H1 (cell line): ENCODE measurements at regions not wholly inside any gene's neighbourhood (a gene's known extent, or its start where the extent isn't known, plus 50 kb on each side); places are given as distances from the start of the nearest gene placed in this dataset.

Experiments
- CTCF ChIA-PET: fragments of 300-600 bp; sonication (Branson Sonifier 250); formaldehyde crosslinking; loops from one replicate; lab custom pipeline; 2021; ENCODE audit not compliant: partially characterized antibody; lab: Charles Lee
- POLR2A ChIA-PET: fragments of 300-600 bp; sonication (Branson Sonifier 250); formaldehyde crosslinking; loops from one replicate; lab custom pipeline; 2021; ENCODE audit warnings: inconsistent platforms; ENCODE audit not compliant: partially characterized antibody; lab: Charles Lee
- DNase-seq, 2 experiments: peaks; one replicate each; pipeline versions ENCODE4 v3.0.0 to v3.0.0-alpha.2; 2010 to 2022; ENCODE audit warnings: low spot score in 2 of 2, low read depth in 1 of 2, mixed read lengths in 1 of 2
- FAIRE-seq: peaks from 2 replicates; lab custom pipeline; 2011; peaks lifted over from hg19 to GRCh38; lab: Jason Lieb, UNC
- H2AFZ ChIP-seq: 2 replicates; pipeline ENCODE4 v1.8.1; 2012; ENCODE audit warnings: low read length, inconsistent platforms
- H2AK5ac ChIP-seq: 2 replicates; pipeline ENCODE4 v1.6.1; 2013; ENCODE audit warnings: low read depth, low read length
- H2BK120ac ChIP-seq: replicated peaks from 2 replicates; pipeline ENCODE3; 2013; ENCODE audit warnings: low read depth, low read length, inconsistent platforms
- H2BK12ac ChIP-seq: 2 replicates; pipeline ENCODE4 v1.6.1; 2013; ENCODE audit warnings: low read depth, low read length
- H2BK15ac ChIP-seq: 2 replicates; pipeline ENCODE4 v1.6.1; 2013; ENCODE audit warnings: low read length
- H2BK20ac ChIP-seq: 2 replicates; pipeline ENCODE4 v1.6.1; 2013; ENCODE audit warnings: low read length
- H2BK5ac ChIP-seq: 2 replicates; pipeline ENCODE4 v1.6.1; 2013; ENCODE audit warnings: low read depth, low read length
- H3K14ac ChIP-seq: 2 replicates; pipeline ENCODE4 v1.6.1; 2013; ENCODE audit warnings: inconsistent platforms; ENCODE audit not compliant: insufficient read length
- H3K18ac ChIP-seq: 2 replicates; pipeline ENCODE4 v1.6.1; 2013; ENCODE audit warnings: low read length; ENCODE audit errors: extremely low read depth
- H3K23ac ChIP-seq: 2 replicates; pipeline ENCODE4 v1.6.1; 2013; ENCODE audit warnings: inconsistent platforms; ENCODE audit not compliant: insufficient read length
- H3K23me2 ChIP-seq: 2 replicates; pipeline ENCODE4 v1.6.1; 2013; ENCODE audit warnings: low read depth, low read length
- H3K27ac ChIP-seq: 2 replicates; pipeline ENCODE4 v1.6.1; 2011; ENCODE audit warnings: low read depth, low read length, inconsistent platforms
- H3K27me3 ChIP-seq, 4 experiments: replicated peaks in 1 of 4; 1 replicate in 1 of 4; 2 replicates in 3 of 4; pipeline versions ENCODE4 v1.6.1 to v1.8.1; 2011 to 2013; ENCODE audit warnings: low read length in 3 of 4, mild to moderate bottlenecking in 3 of 4, inconsistent platforms in 2 of 4, mixed read lengths in 2 of 4, moderate library complexity in 1 of 4; ENCODE audit not compliant: control insufficient read depth in 3 of 4, insufficient read depth in 3 of 4; ENCODE audit errors: extremely low read depth in 1 of 4
- H3K36me3 ChIP-seq, 4 experiments: 2 replicates each; pipeline versions ENCODE4 v1.6.1 to v1.8.1; 2011 to 2013; ENCODE audit warnings: mild to moderate bottlenecking in 4 of 4, low read length in 3 of 4, moderate library complexity in 2 of 4, control low read depth in 1 of 4, inconsistent platforms in 1 of 4; ENCODE audit not compliant: insufficient read depth in 4 of 4, control insufficient read depth in 2 of 4
- H3K4ac ChIP-seq: replicated peaks from 2 replicates; pipeline ENCODE3; 2013; ENCODE audit warnings: low read length, low read depth, mixed read lengths, inconsistent platforms; ENCODE audit not compliant: insufficient read length
- H3K4me1 ChIP-seq, 4 experiments: replicated peaks in 1 of 4; 1 replicate in 1 of 4; 2 replicates in 3 of 4; pipeline versions ENCODE4 v1.6.1 to v1.8.1; 2011 to 2013; ENCODE audit warnings: low read length in 3 of 4, inconsistent platforms in 2 of 4, mixed read lengths in 1 of 4; ENCODE audit not compliant: insufficient read depth in 4 of 4, control insufficient read depth in 3 of 4
- H3K4me2 ChIP-seq, 2 experiments: 2 replicates each; pipeline versions ENCODE4 v1.6.1 to v1.8.1; 2011 to 2013; ENCODE audit warnings: low read depth in 2 of 2, low read length in 2 of 2, control low read depth in 1 of 2, inconsistent platforms in 1 of 2, mild to moderate bottlenecking in 1 of 2; ENCODE audit not compliant: insufficient read depth in 1 of 2
- H3K4me3 ChIP-seq, 4 experiments: fragments of 200-600, 300-600 bp in 1 of 4; sonication (generic), shearing (Covaris generic), sonication (Bioruptor Twin) in 1 of 4; 2 replicates each; pipeline versions ENCODE4 v1.5.1 to v1.8.1; 2011 to 2016; ENCODE audit warnings: low read length in 4 of 4, low read depth in 3 of 4, control low read depth in 2 of 4, inconsistent platforms in 2 of 4, mild to moderate bottlenecking in 2 of 4, mixed read lengths in 1 of 4, moderate library complexity in 1 of 4; ENCODE audit not compliant: insufficient read depth in 2 of 4; ENCODE audit errors: extremely low read depth in 1 of 4
- H3K56ac ChIP-seq: replicated peaks from 2 replicates; pipeline ENCODE3; 2013; ENCODE audit warnings: low read depth, mild to moderate bottlenecking, mixed read lengths, low read length, inconsistent platforms; ENCODE audit not compliant: insufficient read length
- H3K79me1 ChIP-seq: 2 replicates; pipeline ENCODE4 v1.6.1; 2013; ENCODE audit warnings: low read depth, low read length, control low read depth
- H3K79me2 ChIP-seq, 2 experiments: 2 replicates each; pipeline versions ENCODE4 v1.6.1 to v1.8.1; 2012 to 2013; ENCODE audit warnings: low read length in 2 of 2, mild to moderate bottlenecking in 2 of 2, inconsistent platforms in 1 of 2; ENCODE audit not compliant: insufficient read depth in 2 of 2, control insufficient read depth in 1 of 2
- H3K9ac ChIP-seq, 4 experiments: replicated peaks in 1 of 4; 1 replicate in 1 of 4; 2 replicates in 3 of 4; pipeline versions ENCODE4 v1.6.1 to v1.8.1; 2011 to 2013; ENCODE audit warnings: low read depth in 3 of 4, low read length in 3 of 4, control low read depth in 2 of 4, mild to moderate bottlenecking in 2 of 4, moderate library complexity in 2 of 4, inconsistent platforms in 1 of 4; ENCODE audit errors: extremely low read depth in 1 of 4
- H3K9me3 ChIP-seq, 2 experiments: 2 replicates each; pipeline versions ENCODE4 v1.6.1 to v1.8.1; 2012 to 2013; ENCODE audit warnings: mild to moderate bottlenecking in 2 of 2, moderate library complexity in 2 of 2, control low read depth in 1 of 2, inconsistent platforms in 1 of 2, low read depth in 1 of 2, low read length in 1 of 2, mixed read lengths in 1 of 2; ENCODE audit not compliant: insufficient read depth in 2 of 2
- H4K20me1 ChIP-seq, 2 experiments: replicated peaks in 1 of 2; 2 replicates each; pipeline versions ENCODE3 to v1.8.1; 2011 to 2013; ENCODE audit warnings: inconsistent platforms in 2 of 2, low read length in 2 of 2, mild to moderate bottlenecking in 1 of 2; ENCODE audit not compliant: insufficient read depth in 2 of 2, control insufficient read depth in 1 of 2
- H4K5ac ChIP-seq: 2 replicates; pipeline ENCODE4 v1.6.1; 2013; ENCODE audit warnings: low read length, low read depth, mixed read lengths, inconsistent platforms; ENCODE audit not compliant: insufficient read length
- H4K8ac ChIP-seq: 2 replicates; pipeline ENCODE4 v1.8.0; 2013; ENCODE audit warnings: mild to moderate bottlenecking, moderate library complexity, low read length, inconsistent platforms; ENCODE audit not compliant: insufficient read depth; ENCODE audit errors: extremely low read depth
- H4K91ac ChIP-seq: replicated peaks from 2 replicates; pipeline ENCODE3; 2013; ENCODE audit warnings: low read length, mixed read lengths, inconsistent platforms; ENCODE audit not compliant: insufficient read length
- BRCA1 ChIP-seq: IDR thresholded peaks from 2 replicates; pipeline ENCODE4 v1.6.1; 2012; ENCODE audit warnings: low read depth, low read length, improper control_type of control experiment
- CBX8 ChIP-seq: fragments of 300-800, 300-1000 bp; sonication (generic); IDR thresholded peaks from 2 replicates; pipeline ENCODE4 v1.7.1; 2016; ENCODE audit warnings: low read depth, low read length, borderline replicate concordance
- CTBP2 ChIP-seq: IDR thresholded peaks from 2 replicates; pipeline ENCODE4 v1.7.0; 2011; ENCODE audit warnings: borderline replicate concordance, mild to moderate bottlenecking, moderate library complexity, mixed read lengths, low read length; ENCODE audit not compliant: insufficient read depth, insufficient read length
- GTF2F1 ChIP-seq: IDR thresholded peaks from 2 replicates; pipeline ENCODE4 v1.6.1; 2012; ENCODE audit warnings: low read depth, low read length, improper control_type of control experiment, borderline replicate concordance
- JUN ChIP-seq: IDR thresholded peaks from 2 replicates; pipeline ENCODE4 v1.6.1; 2011; ENCODE audit warnings: low read depth, mild to moderate bottlenecking, improper control_type of control experiment, low read length
- KDM1A ChIP-seq: fragments of 200-600, 300-600 bp; sonication (generic); IDR thresholded peaks from 2 replicates; pipeline ENCODE4 v1.7.1; 2016; ENCODE audit warnings: mild to moderate bottlenecking, low read length, borderline replicate concordance
- MAFK ChIP-seq: IDR thresholded peaks from 2 replicates; pipeline ENCODE4 v1.6.1; 2012; ENCODE audit warnings: low read depth, mild to moderate bottlenecking, improper control_type of control experiment, low read length
- PHF8 ChIP-seq: fragments of 200-600 bp; sonication (generic); conservative IDR thresholded peaks from 2 replicates; pipeline ENCODE4 v1.7.1; 2012; ENCODE audit warnings: low read depth, mild to moderate bottlenecking, inconsistent platforms, low read length, moderate library complexity
- RAD21 ChIP-seq, 2 experiments: IDR thresholded peaks in 1 of 2; conservative IDR thresholded peaks in 1 of 2; 2 replicates each; pipeline ENCODE4 v1.6.1; 2011; ENCODE audit warnings: low read depth in 2 of 2, low read length in 2 of 2, improper control_type of control experiment in 1 of 2, inconsistent platforms in 1 of 2, mild to moderate bottlenecking in 1 of 2, moderate library complexity in 1 of 2
- RFX5 ChIP-seq: IDR thresholded peaks from 2 replicates; pipeline ENCODE4 v1.6.1; 2011; ENCODE audit warnings: low read depth, low read length, improper control_type of control experiment, borderline replicate concordance
- SIRT6 ChIP-seq: IDR thresholded peaks from one replicate; pipeline ENCODE4 v1.7.1; 2012; ENCODE audit warnings: low read length, inconsistent platforms
- SP4 ChIP-seq: IDR thresholded peaks from 2 replicates; pipeline ENCODE4 v1.6.1; 2012; ENCODE audit warnings: low read length, inconsistent platforms
- TCF12 ChIP-seq: IDR thresholded peaks from 2 replicates; pipeline ENCODE4 v1.6.1; 2011; ENCODE audit warnings: low read depth, mild to moderate bottlenecking, low read length
- USF2 ChIP-seq: IDR thresholded peaks from 2 replicates; pipeline ENCODE4 v1.6.1; 2011; ENCODE audit warnings: low read length, improper control_type of control experiment
- WGBS, 2 experiments: shearing (Covaris generic) in 1 of 2; methylation state at CpG; one replicate each; pipeline versions ENCODE4 v1.1.6 to v1.1.7; 2013 to 2015; ENCODE audit warnings: low lambda C conversion rate in 2 of 2, mixed read lengths in 2 of 2, inconsistent platforms in 1 of 2, low coverage in 1 of 2, missing lambda C conversion rate in 1 of 2; ENCODE audit not compliant: insufficient replicate concordance in 2 of 2, insufficient coverage in 1 of 2, insufficient read length in 1 of 2; ENCODE audit errors: extremely low coverage in 1 of 2, missing lambda C conversion rate in 1 of 2; 5-methylcytosine and 5-hydroxymethylcytosine counted together

DNA sequence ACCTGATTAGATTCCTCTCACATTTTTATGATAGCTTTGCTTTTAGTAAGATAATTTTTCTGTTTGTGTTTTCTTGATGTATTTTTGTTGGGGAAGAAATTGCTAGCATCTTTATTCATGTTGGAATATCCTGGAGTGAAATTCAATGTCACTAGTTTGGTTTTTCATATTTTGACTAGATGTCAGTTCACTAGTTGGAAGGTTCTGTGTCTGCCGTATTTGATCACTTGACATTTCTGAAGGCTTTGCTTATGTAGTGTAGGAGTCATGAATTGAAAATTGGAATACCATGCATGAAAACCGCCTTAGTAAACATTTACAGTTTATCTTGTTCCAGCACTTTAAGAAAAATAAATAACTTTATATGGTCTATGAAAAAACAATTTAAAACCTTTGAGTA is 348.4 kb downstream of the AASDHPPT start:
- no peaks in the 10 kb centered on the region for H4K20me1 ChIP-seq
- no peaks in the 10 kb centered on the region for H3K27me3 ChIP-seq
- H3K4me1 ChIP-seq: peaks cover 0 to 3% (median 0%) of the 10 kb centered on the region in 4 experiments; a peak in 1 of 7 replicates
- no peak overlapping the region for H2AK5ac ChIP-seq
- H2BK12ac ChIP-seq: no peak overlapping the region
- no peak overlapping the region for H3K14ac ChIP-seq
- H3K18ac ChIP-seq: no peak overlapping the region
- no peak for FAIRE-seq
- ChIA-PET CTCF (interaction anchor here (3.5 kb wide), 1 partner anchor 10 kb away, joined by 13 read pairs; no protein-coding TSS in a partner anchor), POLR2A (no interaction called here)
- H4K91ac ChIP-seq: no peak overlapping the region
- H2BK15ac ChIP-seq: no peak overlapping the region
- H2BK120ac ChIP-seq: no peak overlapping the region
- no peak overlapping the region for H3K9ac ChIP-seq
- H3K79me1 ChIP-seq: no peaks in the 10 kb centered on the region
- no peak overlapping the region for H3K4me3 ChIP-seq
- H3K56ac ChIP-seq: no peak overlapping the region
- no peak overlapping the region for H3K27ac ChIP-seq
- DNase-seq: no peak
- no peak overlapping the region for H2AFZ ChIP-seq
- no peaks in the 10 kb centered on the region for H3K23me2 ChIP-seq
- no peak overlapping the region for H3K23ac ChIP-seq
- no peaks in the 10 kb centered on the region for H3K36me3 ChIP-seq
- H3K4me2 ChIP-seq: no peak overlapping the region
- no peak overlapping the region for H4K8ac ChIP-seq
- H4K5ac ChIP-seq: no peak overlapping the region
- no peak overlapping the region for H3K4ac ChIP-seq
- H2BK20ac ChIP-seq: no peak overlapping the region
- no peaks in the 10 kb centered on the region for H3K79me2 ChIP-seq
- WGBS, 2 experiments: 90% methylated on average over 2 of the region's 2 CpGs; no CpG with 5 or more reads in 1 of the 2 experiments
- H3K9me3 ChIP-seq: no peaks in the 10 kb centered on the region
- H2BK5ac ChIP-seq: no peak overlapping the region
- TF ChIP-seq SIRT6: no peak
- TF ChIP-seq SP4: no peak
- TF ChIP-seq KDM1A: no peak
- no peak for TF ChIP-seq CBX8
- no peak for TF ChIP-seq USF2
- TF ChIP-seq TCF12: no peak
- TF ChIP-seq JUN: no peak
- no peak for TF ChIP-seq CTBP2
- TF ChIP-seq RFX5: no peak
- TF ChIP-seq MAFK: no peak
- no peak for TF ChIP-seq GTF2F1
- TF ChIP-seq RAD21 (IDR thresholded peaks at IDR 0.05 in 1 of 2, conservative IDR thresholded peaks at IDR 0.05 in 1 of 2; ENCODE audit: low read depth in 2 of 2, low read length in 2 of 2): no peak
- TF ChIP-seq PHF8: no peak
- no peak for TF ChIP-seq BRCA1
